ENCODE measurements at regions not wholly inside any gene's neighbourhood (a gene's known extent, or its start where the extent isn't known, plus 50 kb on each side); places are given as distances from the start of the nearest gene placed in this dataset.
A peak's percentile ranks its signal among the peaks of the same experiment; 100 is the strongest.

- no peak for TF ChIP-seq CTCF (IDR thresholded peaks at IDR 0.05; ENCODE audit: low read depth, low read length)
- no peak overlapping the region for H3K4me3 ChIP-seq (ENCODE audit: low read depth, low read length)
- DNase-seq = peak; percentile 65
- H3K9me3 ChIP-seq = no peaks in the 10 kb centered on the region
- H3K4me1 ChIP-seq = peaks cover 51% of the 10 kb centered on the region
- no peaks in the 10 kb centered on the region for H3K27me3 ChIP-seq
- H3K36me3 ChIP-seq = no peaks in the 10 kb centered on the region
Observed at GRCh38 chr3:197427021-197427420, 128.6 kb upstream of the DLG1 start.

DNA sequence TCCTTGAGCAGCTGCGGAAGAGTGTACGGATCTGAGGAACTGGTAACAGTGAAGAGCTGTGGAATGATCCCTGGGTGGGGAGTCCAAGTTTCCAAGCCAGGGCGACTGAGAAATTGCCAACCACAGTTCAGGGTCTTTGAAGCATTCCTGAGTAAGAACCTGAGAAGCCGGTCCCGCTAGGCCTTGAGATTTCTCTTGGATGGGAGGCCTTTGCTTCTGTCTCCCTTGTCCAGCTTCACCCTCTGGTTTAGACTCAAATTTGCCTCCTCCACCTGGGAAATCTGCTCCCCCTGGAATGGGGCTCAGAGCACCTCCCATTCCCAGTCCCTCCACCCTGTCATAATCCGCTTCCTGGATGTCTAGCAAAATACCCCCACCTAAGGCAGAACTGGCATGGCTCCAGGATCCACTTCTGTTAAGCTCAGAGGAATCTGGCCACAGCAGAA lies 127.7 kb upstream of the DLG1 start:
- no peaks in the 10 kb centered on the region for H3K36me3 ChIP-seq
- DNase-seq = no peak
- TF ChIP-seq CTCF (IDR thresholded peaks at IDR 0.05; ENCODE audit: low read depth, low read length) = no peak
- H3K4me3 ChIP-seq (ENCODE audit: low read depth, low read length) = no peak overlapping the region
- peaks cover 42% of the 10 kb centered on the region for H3K4me1 ChIP-seq
- H3K9me3 ChIP-seq = no peaks in the 10 kb centered on the region
- no peaks in the 10 kb centered on the region for H3K27me3 ChIP-seq

- H3K4me3 ChIP-seq (ENCODE audit: low read depth, low read length) = no peak overlapping the region
- no peak for TF ChIP-seq CTCF (IDR thresholded peaks at IDR 0.05; ENCODE audit: low read depth, low read length)
- H3K9me3 ChIP-seq = no peaks in the 10 kb centered on the region
- no peak for DNase-seq
- H3K36me3 ChIP-seq = no peaks in the 10 kb centered on the region
- no peaks in the 10 kb centered on the region for H3K27me3 ChIP-seq
- peaks cover 42% of the 10 kb centered on the region for H3K4me1 ChIP-seq
Observed at GRCh38 chr3:197425485-197426120, 127.2 kb upstream of the DLG1 start.

DNA sequence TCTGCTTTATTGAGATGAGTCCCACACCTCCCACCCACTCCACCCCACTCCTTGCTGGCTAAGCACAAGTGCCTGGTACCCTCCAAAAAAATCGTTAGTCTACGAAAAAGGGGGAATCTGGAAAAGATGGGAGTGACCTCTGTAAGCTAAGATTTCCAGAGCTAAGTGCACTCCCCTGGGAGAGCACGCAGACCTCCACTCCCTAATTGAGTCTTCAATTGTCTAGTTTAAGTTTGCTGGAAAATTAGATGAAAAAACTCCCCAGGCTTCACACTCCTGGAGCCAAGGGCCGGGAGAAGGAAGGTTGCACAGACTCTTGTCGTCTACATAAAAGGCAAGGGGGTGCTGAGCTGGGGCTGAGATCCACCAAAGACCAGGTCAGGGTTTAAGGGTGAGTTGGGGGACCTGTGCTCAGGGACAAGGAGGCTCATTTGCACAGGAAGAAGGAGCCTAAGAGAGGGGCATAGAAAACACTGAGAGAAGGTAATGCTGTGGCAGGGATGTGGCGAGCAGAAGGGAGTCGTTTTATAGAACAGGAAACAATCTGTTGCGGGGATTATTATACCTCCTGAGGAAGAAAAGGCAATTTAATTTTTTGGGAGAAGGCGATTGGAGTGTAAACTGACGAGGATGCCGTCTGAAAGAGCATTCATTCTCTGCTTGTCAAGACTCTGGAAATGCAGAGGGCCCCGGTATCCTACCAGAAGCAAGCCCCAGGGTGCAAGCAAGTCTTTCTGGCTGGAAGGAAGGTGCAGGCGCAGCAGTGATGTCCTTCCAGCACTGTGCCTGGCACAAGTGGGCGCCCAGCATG lies 126.5 kb upstream of the DLG1 start:
- Histone ChIP-seq H3K4me1 (peaks cover 42% of the 10 kb centered on the region), H3K9me3 (no peaks in the 10 kb centered on the region), H3K4me3 (ENCODE audit: low read depth, low read length) (no peak overlapping the region), H3K36me3 (no peaks in the 10 kb centered on the region), H3K27me3 (no peaks in the 10 kb centered on the region)
- no peak for DNase-seq
- no peak for TF ChIP-seq CTCF (IDR thresholded peaks at IDR 0.05; ENCODE audit: low read depth, low read length)

- Histone ChIP-seq H3K36me3 (no peaks in the 10 kb centered on the region), H3K9me3 (no peaks in the 10 kb centered on the region), H3K4me1 (peaks cover 42% of the 10 kb centered on the region), H3K4me3 (ENCODE audit: low read depth, low read length) (no peak overlapping the region), H3K27me3 (no peaks in the 10 kb centered on the region)
- no peak for TF ChIP-seq CTCF (IDR thresholded peaks at IDR 0.05; ENCODE audit: low read depth, low read length)
- DNase-seq = no peak
Observed at GRCh38 chr3:197424266-197424665, 125.9 kb upstream of the DLG1 start.

DNA sequence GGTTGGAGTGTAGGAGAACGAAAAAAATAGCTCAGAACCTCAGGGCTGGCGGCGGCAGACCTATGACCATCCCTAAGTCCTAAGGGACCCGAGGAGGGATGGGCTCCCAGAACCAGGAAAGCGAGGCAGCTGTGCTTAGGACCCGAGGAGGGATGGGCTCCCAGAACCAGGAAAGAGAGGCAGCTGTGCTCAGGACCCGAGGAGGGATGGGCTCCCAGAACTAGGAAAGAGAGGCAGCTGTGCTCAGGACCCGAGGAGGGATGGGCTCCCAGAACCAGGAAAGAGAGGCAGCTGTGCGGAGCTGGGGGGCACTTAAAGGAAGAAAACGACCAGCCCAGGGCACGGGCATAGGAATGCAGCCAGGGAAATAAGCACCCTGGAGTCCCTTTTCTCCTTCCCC lies 125.0 kb upstream of the DLG1 start:
- H3K36me3 ChIP-seq = no peaks in the 10 kb centered on the region
- H3K27me3 ChIP-seq = no peaks in the 10 kb centered on the region
- H3K4me1 ChIP-seq = peaks cover 34% of the 10 kb centered on the region
- no peak for TF ChIP-seq CTCF (IDR thresholded peaks at IDR 0.05; ENCODE audit: low read depth, low read length)
- no peaks in the 10 kb centered on the region for H3K9me3 ChIP-seq
- DNase-seq = no peak
- H3K4me3 ChIP-seq (ENCODE audit: low read depth, low read length) = no peak overlapping the region
